ENCODE measurements at regions not wholly inside any gene's neighbourhood (a gene's known extent, or its start where the extent isn't known, plus 50 kb on each side); places are given as distances from the start of the nearest gene placed in this dataset.
"Not testable (repeated sequence)": the region's sequence is repeated elsewhere in the genome, so short reads cannot be mapped to it uniquely, and the experiment has no call there.

GRCh38 chr9:26669701-26670670, 222.6 kb downstream of the CAAP1 start:
- no peak for DNase-seq (ENCODE audit: extremely low read depth, low read depth)
- TF ChIP-seq CTCF (IDR thresholded peaks at IDR 0.05; ENCODE audit: low read depth, low read length), result no peak

GRCh38 chr9:26667882-26668281, 224.7 kb downstream of the CAAP1 start:
- no peak for DNase-seq (ENCODE audit: extremely low read depth, low read depth)
- no peak for TF ChIP-seq CTCF (IDR thresholded peaks at IDR 0.05; ENCODE audit: low read depth, low read length)

- no peak for DNase-seq (ENCODE audit: extremely low read depth, low read depth)
- TF ChIP-seq CTCF (IDR thresholded peaks at IDR 0.05; ENCODE audit: low read depth, low read length), result no peak
Measured at GRCh38 chr9:26665666-26666065, 226.9 kb downstream of the CAAP1 start.

- not testable (repeated sequence) for DNase-seq (ENCODE audit: extremely low read depth, low read depth)
Measured at GRCh38 chr9:26664087-26664773, 228.4 kb downstream of the CAAP1 start.

GRCh38 chr9:26662476-26662875, 230.1 kb downstream of the CAAP1 start:
- no peak for TF ChIP-seq CTCF (IDR thresholded peaks at IDR 0.05; ENCODE audit: low read depth, low read length)
- no peak for DNase-seq (ENCODE audit: extremely low read depth, low read depth)

GRCh38 chr9:26658476-26658875, 234.1 kb downstream of the CAAP1 start:
- no peak for DNase-seq (ENCODE audit: extremely low read depth, low read depth)
- no peak for TF ChIP-seq CTCF (IDR thresholded peaks at IDR 0.05; ENCODE audit: low read depth, low read length)

GRCh38 chr9:26657958-26658357, 234.6 kb downstream of the CAAP1 start:
- no peak for DNase-seq (ENCODE audit: extremely low read depth, low read depth)
- no peak for TF ChIP-seq CTCF (IDR thresholded peaks at IDR 0.05; ENCODE audit: low read depth, low read length)

Data from AG09319 (cell line).